Adrenal gland (tissue), 5 donors: ENCODE measurements at regions not wholly inside any gene's neighbourhood (a gene's known extent, or its start where the extent isn't known, plus 50 kb on each side); places are given as distances from the start of the nearest gene placed in this dataset.

Experiments used
- CTCF ChIP-seq, 6 experiments: fragments of 450-650 bp in 4 of 6; fragments of 200-600 bp in 2 of 6; sonication (generic) in 1 of 6; IDR thresholded peaks; 1 replicate in 5 of 6; 2 replicates in 1 of 6; pipeline versions ENCODE4 v1.5.1 to v1.8.0; 2016 to 2021; ENCODE audit warnings: antibody characterized with exemption in 6 of 6, mild to moderate bottlenecking in 2 of 6, moderate library complexity in 1 of 6
- POLR2A ChIP-seq, 2 donors: fragments of 450-650 bp; IDR thresholded peaks; one replicate each; pipeline ENCODE4 v1.6.1; 2017; ENCODE audit warnings: antibody characterized with exemption in 2 of 2, mild to moderate bottlenecking in 2 of 2, moderate library complexity in 1 of 2
- donor health status: DM: no; HTN: no; CAD: no.

GRCh38 chr12:124663206-124663605 is 95.8 kb upstream of the NCOR2 start:
- no peak for TF ChIP-seq POLR2A (IDR thresholded peaks at IDR 0.05)
- TF ChIP-seq CTCF (IDR thresholded peaks at IDR 0.05), result no peak
